CD1c-positive myeloid dendritic cell (primary cell): ENCODE measurements at regions not wholly inside any gene's neighbourhood (a gene's known extent, or its start where the extent isn't known, plus 50 kb on each side); places are given as distances from the start of the nearest gene placed in this dataset.

Experiments used
- DNase-seq: peaks from one replicate; pipeline ENCODE4 v3.0.0-alpha.2; 2016; ENCODE audit errors: extremely low spot score

- no peak for DNase-seq
Observed at GRCh38 chr2:9756692-9757250, 86.5 kb upstream of the TAF1B start.

GRCh38 chr2:9757501-9758264 lies 85.6 kb upstream of the TAF1B start:
- no peak for DNase-seq

DNA sequence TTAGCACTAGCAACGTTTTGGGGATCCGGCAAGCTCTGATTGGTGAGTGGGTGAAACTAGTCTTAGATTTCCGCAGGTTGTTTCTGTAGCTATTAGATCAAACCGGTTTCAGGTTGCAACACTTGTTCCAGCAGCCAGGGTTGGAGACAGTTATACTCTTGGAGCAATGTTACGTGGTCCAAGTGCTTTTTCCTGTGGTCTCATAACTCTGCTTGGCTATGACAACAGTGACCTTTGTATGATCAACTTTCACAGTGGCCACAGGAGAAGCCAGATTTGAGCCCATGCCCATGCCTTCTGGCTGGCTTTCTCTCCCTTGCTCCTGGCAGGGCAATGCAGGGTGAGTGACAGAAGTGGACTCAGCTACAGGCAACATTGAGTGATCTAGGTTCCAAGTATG lies 84.5 kb upstream of the TAF1B start:
- no peak for DNase-seq

- DNase-seq = no peak
Observed at GRCh38 chr2:9760069-9760901, 83.0 kb upstream of the TAF1B start.

DNA sequence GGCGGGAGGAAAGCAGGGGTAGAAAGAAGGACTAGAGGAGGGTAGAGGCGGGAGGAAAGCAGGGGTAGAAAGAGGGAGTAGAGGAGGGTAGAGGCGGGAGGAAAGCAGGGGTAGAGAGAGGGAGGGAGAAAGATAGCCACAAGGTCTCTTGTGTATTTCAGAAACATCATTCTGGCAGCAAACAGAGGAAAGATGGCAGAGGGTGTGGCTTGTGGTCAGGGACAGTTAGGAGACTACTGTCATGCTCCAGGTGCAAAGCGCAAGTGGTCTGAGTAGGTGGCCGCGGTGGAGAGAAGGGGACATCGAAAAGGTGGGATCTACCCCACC lies 82.4 kb upstream of the TAF1B start:
- DNase-seq = no peak

DNA sequence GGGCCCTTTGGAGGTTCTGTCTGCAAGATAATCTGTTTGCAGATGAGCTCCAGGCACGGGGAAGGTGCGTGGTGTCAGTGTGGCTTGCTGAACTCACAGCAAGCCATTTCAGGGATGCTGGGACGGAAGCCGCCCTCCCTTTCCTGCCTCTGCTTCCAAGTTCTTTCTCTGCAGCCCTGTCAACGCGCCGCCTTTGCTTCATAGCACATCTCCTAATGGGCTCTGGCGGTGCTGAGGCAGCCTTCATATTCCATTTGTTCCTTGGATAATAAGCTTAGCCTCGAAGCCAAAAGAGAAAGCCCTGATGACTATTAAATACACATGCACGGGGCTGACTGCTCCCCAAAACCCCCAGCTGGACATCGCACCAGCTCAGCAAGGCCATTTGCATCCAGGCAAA lies 81.7 kb upstream of the TAF1B start:
- DNase-seq = no peak

DNA sequence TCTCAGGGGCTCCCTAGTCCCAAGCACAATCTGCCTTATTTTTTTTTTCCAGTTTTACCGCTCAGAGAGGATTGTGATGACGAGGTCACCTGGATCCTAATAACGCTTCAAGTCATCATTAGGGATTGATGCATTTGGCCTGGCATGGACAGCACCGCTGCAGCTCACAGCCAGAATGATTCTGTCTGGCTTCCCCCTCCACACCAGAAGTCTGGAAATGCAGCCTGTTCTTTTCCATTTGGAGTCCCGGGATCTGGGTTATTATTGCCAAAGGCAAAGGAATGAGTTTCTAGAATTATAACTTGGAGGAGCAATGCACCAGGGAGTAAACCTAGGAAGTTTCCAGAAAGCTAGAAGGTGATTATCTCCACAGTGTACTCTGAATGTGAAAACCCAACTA lies 81.1 kb upstream of the TAF1B start:
- no peak for DNase-seq

DNA sequence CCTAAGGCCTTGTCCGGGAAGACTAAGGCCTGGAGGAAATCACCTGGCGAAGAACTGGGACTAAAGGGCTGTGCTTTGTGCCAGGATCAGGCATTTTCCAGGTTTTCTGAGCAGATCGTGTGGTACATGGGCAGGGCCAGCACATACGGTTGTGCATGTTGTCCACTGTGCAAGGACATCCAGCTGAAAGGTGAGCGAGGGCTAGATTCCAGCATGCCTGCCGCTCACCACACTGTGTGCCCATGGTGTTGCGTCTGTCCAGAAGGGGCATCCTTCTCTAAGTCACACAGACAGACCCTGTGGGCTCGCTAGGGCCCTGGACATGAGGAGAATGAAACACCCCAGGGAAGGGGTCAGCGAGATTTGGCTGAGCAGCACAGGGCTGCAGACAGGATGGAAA lies 80.3 kb upstream of the TAF1B start:
- DNase-seq = no peak

- peak; percentile 30 for DNase-seq
Observed at GRCh38 chr2:9763356-9764152, 79.7 kb upstream of the TAF1B start.

GRCh38 chr2:9764153-9764778 lies 79.0 kb upstream of the TAF1B start:
- peak; percentile 37 for DNase-seq

GRCh38 chr2:9765611-9766531 lies 77.4 kb upstream of the TAF1B start:
- DNase-seq = peak; percentile 38

DNA sequence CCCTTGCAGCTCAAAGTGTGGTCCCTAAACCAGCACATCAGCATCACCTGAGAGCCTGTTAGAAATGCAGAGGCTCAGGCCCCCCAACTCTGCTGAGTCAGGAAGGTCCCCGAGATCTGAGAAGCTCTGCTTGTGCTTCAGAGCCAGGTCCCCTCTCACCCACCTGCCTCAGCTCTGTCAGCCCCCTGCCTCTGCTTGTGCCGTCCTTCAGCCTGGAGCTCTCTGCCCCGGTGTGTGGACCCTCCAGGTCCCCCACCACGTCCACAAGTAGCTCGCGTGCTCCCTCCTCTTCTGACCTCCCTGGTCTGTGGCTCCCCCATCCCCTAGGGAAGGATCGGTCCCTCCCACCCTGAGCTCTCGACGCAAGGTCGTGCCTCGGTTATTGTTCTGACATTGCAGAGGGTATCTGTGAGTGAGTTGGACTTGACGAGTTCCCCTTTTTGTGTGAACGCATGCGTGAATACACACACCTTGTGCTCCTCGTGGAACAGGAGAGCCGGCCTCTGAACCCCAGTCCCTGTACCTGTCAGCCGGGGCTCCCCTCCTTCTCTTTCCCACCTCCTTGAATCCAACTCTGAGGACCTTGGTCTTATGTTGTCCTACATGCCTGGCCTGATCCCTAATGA lies 75.5 kb upstream of the TAF1B start:
- DNase-seq = no peak

DNA sequence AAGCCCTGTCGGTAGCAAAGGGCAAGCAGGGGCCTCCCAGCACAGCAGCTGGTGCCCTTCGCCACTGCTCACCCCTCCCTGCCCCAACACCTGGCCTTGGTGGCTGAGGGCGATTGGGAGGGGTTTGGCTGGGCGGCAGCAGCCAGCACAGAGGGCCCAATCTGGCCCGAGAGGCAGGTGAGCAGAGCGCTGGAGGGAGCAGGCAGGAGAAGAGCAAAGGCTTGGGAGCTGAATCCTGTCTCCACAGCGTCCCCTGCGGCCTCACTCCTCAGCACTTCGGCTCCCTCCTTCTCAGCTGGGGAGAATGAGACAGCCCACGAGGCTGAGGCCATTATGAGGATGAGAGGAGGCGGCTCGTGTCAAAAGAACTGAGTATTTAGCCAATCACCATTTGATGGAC lies 74.9 kb upstream of the TAF1B start:
- DNase-seq = no peak

- no peak for DNase-seq
Observed at GRCh38 chr2:9769171-9770005, 73.9 kb upstream of the TAF1B start.

DNA sequence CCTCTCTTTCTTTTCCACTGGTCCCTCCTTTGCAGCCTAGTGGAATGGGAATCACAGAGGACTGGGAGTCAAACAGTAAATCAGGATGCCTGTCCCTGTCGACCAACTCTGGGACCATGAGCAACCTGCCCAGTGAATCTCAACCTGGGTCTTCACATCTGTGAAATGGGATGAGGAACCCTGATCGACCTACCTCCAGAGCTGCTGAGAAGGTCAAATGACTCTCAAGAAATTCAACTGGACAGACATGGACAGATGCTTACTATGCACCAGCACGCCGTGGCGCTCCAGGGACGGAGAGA lies 73.3 kb upstream of the TAF1B start:
- no peak for DNase-seq

GRCh38 chr2:9770308-9771100 lies 72.8 kb upstream of the TAF1B start:
- peak; percentile 62 for DNase-seq

- DNase-seq = no peak
Observed at GRCh38 chr2:9771101-9771449, 72.2 kb upstream of the TAF1B start.

GRCh38 chr2:9771481-9772017 lies 71.7 kb upstream of the TAF1B start:
- no peak for DNase-seq
